HG02973 (cell line): ENCODE measurements at regions not wholly inside any gene's neighbourhood (a gene's known extent, or its start where the extent isn't known, plus 50 kb on each side); places are given as distances from the start of the nearest gene placed in this dataset.
"Not testable (repeated sequence)": the region's sequence is repeated elsewhere in the genome, so short reads cannot be mapped to it uniquely, and the experiment has no call there.

Source experiments
- ATAC-seq: cut with Tn5 transposase; IDR thresholded peaks from one replicate; pipeline ENCODE4 v1.9.1; 2021; ENCODE audit warnings: moderate library complexity; ENCODE audit not compliant: unreplicated experiment

- no peak for ATAC-seq
These were observed 58.9 kb downstream of the DHRS2 start for GRCh38 chr14:23694949-23695663.

- ATAC-seq: no peak
These were observed 59.5 kb downstream of the DHRS2 start for GRCh38 chr14:23695664-23695999.

GRCh38 chr14:23696701-23697239 lies 60.6 kb downstream of the DHRS2 start:
- no peak for ATAC-seq

GRCh38 chr14:23697680-23698079 lies 61.5 kb downstream of the DHRS2 start:
- no peak for ATAC-seq

GRCh38 chr14:23702656-23703426 lies 66.7 kb downstream of the DHRS2 start:
- no peak for ATAC-seq

GRCh38 chr14:23704890-23705289 lies 68.7 kb downstream of the DHRS2 start:
- ATAC-seq: no peak

GRCh38 chr14:23707415-23707814 lies 71.3 kb downstream of the DHRS2 start:
- ATAC-seq: no peak

- no peak for ATAC-seq
These were observed 72.2 kb downstream of the DHRS2 start for GRCh38 chr14:23708343-23708742.

- no peak for ATAC-seq
These were observed 73.8 kb downstream of the DHRS2 start for GRCh38 chr14:23709923-23710322.

- ATAC-seq: no peak
These were observed 76.1 kb downstream of the DHRS2 start for GRCh38 chr14:23712287-23712686.

- no peak for ATAC-seq
These were observed 83.2 kb downstream of the DHRS2 start for GRCh38 chr14:23719225-23719985.

GRCh38 chr14:23722675-23723074 lies 86.5 kb downstream of the DHRS2 start:
- no peak for ATAC-seq

GRCh38 chr14:23723911-23724310 lies 87.7 kb downstream of the DHRS2 start:
- ATAC-seq: no peak

GRCh38 chr14:23725528-23725927 lies 89.4 kb downstream of the DHRS2 start:
- ATAC-seq: no peak

- ATAC-seq: no peak
These were observed 90.0 kb downstream of the DHRS2 start for GRCh38 chr14:23725980-23726710.

GRCh38 chr14:23727566-23728335 lies 91.6 kb downstream of the DHRS2 start:
- no peak for ATAC-seq

GRCh38 chr14:23728791-23729190 lies 92.6 kb downstream of the DHRS2 start:
- ATAC-seq: no peak

GRCh38 chr14:23729720-23730387 lies 93.7 kb downstream of the DHRS2 start:
- no peak for ATAC-seq

GRCh38 chr14:23735394-23735793 lies 99.2 kb downstream of the DHRS2 start:
- no peak for ATAC-seq

- not testable (repeated sequence) for ATAC-seq
These were observed 108.2 kb downstream of the DHRS2 start for GRCh38 chr14:23744368-23744767.
